ENCODE measurements at regions not wholly inside any gene's neighbourhood (a gene's known extent, or its start where the extent isn't known, plus 50 kb on each side); places are given as distances from the start of the nearest gene placed in this dataset.

- no peaks in the 10 kb centered on the region for H3K36me3 ChIP-seq (ENCODE audit: control insufficient read depth, insufficient read depth, low read length)
- whole genome bisulfite sequencing, 2 experiments (ENCODE audit: insufficient coverage in 2 of 2) = 76 to 100% methylated on average over 2 to 4 of the region's 4 CpGs
- no peaks in the 10 kb centered on the region for H3K9me3 ChIP-seq (ENCODE audit: control insufficient read depth, low read length)
- H3K4me1 ChIP-seq (ENCODE audit: control insufficient read depth, insufficient read depth, low read length, poor library complexity, severe bottlenecking) = no peaks in the 10 kb centered on the region
- H3K4me3 ChIP-seq (ENCODE audit: extremely low read depth, insufficient read depth, low read length, poor library complexity, severe bottlenecking) = no peak overlapping the region
- no peak overlapping the region for H3K27ac ChIP-seq (ENCODE audit: low read depth, low read length, severe bottlenecking)
Observed at GRCh38 chr10:10493833-10494232, 523.8 kb upstream of the CELF2 start.

GRCh38 chr10:10497245-10497644 is 520.4 kb upstream of the CELF2 start:
- WGBS, 2 experiments (ENCODE audit: insufficient coverage in 2 of 2) = 87 to 100% methylated on average over 3 of the region's 3 CpGs
- H3K36me3 ChIP-seq (ENCODE audit: control insufficient read depth, insufficient read depth, low read length) = no peaks in the 10 kb centered on the region
- no peaks in the 10 kb centered on the region for H3K4me1 ChIP-seq (ENCODE audit: control insufficient read depth, insufficient read depth, low read length, poor library complexity, severe bottlenecking)
- no peak overlapping the region for H3K4me3 ChIP-seq (ENCODE audit: extremely low read depth, insufficient read depth, low read length, poor library complexity, severe bottlenecking)
- no peaks in the 10 kb centered on the region for H3K9me3 ChIP-seq (ENCODE audit: control insufficient read depth, low read length)
- no peak overlapping the region for H3K27ac ChIP-seq (ENCODE audit: low read depth, low read length, severe bottlenecking)

GRCh38 chr10:10498781-10499180 is 518.9 kb upstream of the CELF2 start:
- H3K9me3 ChIP-seq (ENCODE audit: control insufficient read depth, low read length) = no peaks in the 10 kb centered on the region
- no peaks in the 10 kb centered on the region for H3K4me1 ChIP-seq (ENCODE audit: control insufficient read depth, insufficient read depth, low read length, poor library complexity, severe bottlenecking)
- WGBS, 2 experiments (ENCODE audit: insufficient coverage in 2 of 2) = 95 to 100% methylated on average over 2 to 3 of the region's 3 CpGs
- no peaks in the 10 kb centered on the region for H3K36me3 ChIP-seq (ENCODE audit: control insufficient read depth, insufficient read depth, low read length)
- H3K4me3 ChIP-seq (ENCODE audit: extremely low read depth, insufficient read depth, low read length, poor library complexity, severe bottlenecking) = no peak overlapping the region
- no peak overlapping the region for H3K27ac ChIP-seq (ENCODE audit: low read depth, low read length, severe bottlenecking)

- 80% methylated on average over 1 of the region's 2 CpGs; no CpG with 5 or more reads in 1 of the 2 experiments for WGBS, 2 experiments (ENCODE audit: insufficient coverage in 2 of 2)
- Histone ChIP-seq H3K9me3 (ENCODE audit: control insufficient read depth, low read length) (no peaks in the 10 kb centered on the region), H3K36me3 (ENCODE audit: control insufficient read depth, insufficient read depth, low read length) (no peaks in the 10 kb centered on the region), H3K27ac (ENCODE audit: low read depth, low read length, severe bottlenecking) (no peak overlapping the region), H3K4me3 (ENCODE audit: extremely low read depth, insufficient read depth, low read length, poor library complexity, severe bottlenecking) (no peak overlapping the region), H3K4me1 (ENCODE audit: control insufficient read depth, insufficient read depth, low read length, poor library complexity, severe bottlenecking) (no peaks in the 10 kb centered on the region)
Observed at GRCh38 chr10:10499839-10500238, 517.8 kb upstream of the CELF2 start.

- no peak overlapping the region for H3K27ac ChIP-seq (ENCODE audit: low read depth, low read length, severe bottlenecking)
- no peaks in the 10 kb centered on the region for H3K9me3 ChIP-seq (ENCODE audit: control insufficient read depth, low read length)
- no peaks in the 10 kb centered on the region for H3K4me1 ChIP-seq (ENCODE audit: control insufficient read depth, insufficient read depth, low read length, poor library complexity, severe bottlenecking)
- H3K36me3 ChIP-seq (ENCODE audit: control insufficient read depth, insufficient read depth, low read length) = no peaks in the 10 kb centered on the region
- 60 to 100% methylated on average over 1 of the region's 2 CpGs for WGBS, 2 experiments (ENCODE audit: insufficient coverage in 2 of 2)
- H3K4me3 ChIP-seq (ENCODE audit: extremely low read depth, insufficient read depth, low read length, poor library complexity, severe bottlenecking) = no peak overlapping the region
Observed at GRCh38 chr10:10500937-10501336, 516.7 kb upstream of the CELF2 start.

GRCh38 chr10:10503772-10504171 is 513.9 kb upstream of the CELF2 start:
- Histone ChIP-seq H3K27ac (ENCODE audit: low read depth, low read length, severe bottlenecking) (no peak overlapping the region), H3K36me3 (ENCODE audit: control insufficient read depth, insufficient read depth, low read length) (no peaks in the 10 kb centered on the region), H3K9me3 (ENCODE audit: control insufficient read depth, low read length) (no peaks in the 10 kb centered on the region), H3K4me3 (ENCODE audit: extremely low read depth, insufficient read depth, low read length, poor library complexity, severe bottlenecking) (no peak overlapping the region), H3K4me1 (ENCODE audit: control insufficient read depth, insufficient read depth, low read length, poor library complexity, severe bottlenecking) (no peaks in the 10 kb centered on the region)
- WGBS, 2 experiments (ENCODE audit: insufficient coverage in 2 of 2) = no CpG with 5 or more reads among the region's 1 CpG

- Histone ChIP-seq H3K4me1 (ENCODE audit: control insufficient read depth, insufficient read depth, low read length, poor library complexity, severe bottlenecking) (no peaks in the 10 kb centered on the region), H3K36me3 (ENCODE audit: control insufficient read depth, insufficient read depth, low read length) (no peaks in the 10 kb centered on the region), H3K9me3 (ENCODE audit: control insufficient read depth, low read length) (no peaks in the 10 kb centered on the region), H3K27ac (ENCODE audit: low read depth, low read length, severe bottlenecking) (no peak overlapping the region), H3K4me3 (ENCODE audit: extremely low read depth, insufficient read depth, low read length, poor library complexity, severe bottlenecking) (no peak overlapping the region)
- WGBS, 2 experiments (ENCODE audit: insufficient coverage in 2 of 2) = 89 to 100% methylated on average over 3 of the region's 3 CpGs
Observed at GRCh38 chr10:10508211-10508610, 509.5 kb upstream of the CELF2 start.

- no CpG with 5 or more reads among the region's 3 CpGs for WGBS, 2 experiments (ENCODE audit: insufficient coverage in 2 of 2)
- H3K4me3 ChIP-seq (ENCODE audit: extremely low read depth, insufficient read depth, low read length, poor library complexity, severe bottlenecking) = no peak overlapping the region
Observed at GRCh38 chr10:10510179-10510578, 507.5 kb upstream of the CELF2 start.

GRCh38 chr10:10513067-10513466 is 504.6 kb upstream of the CELF2 start:
- H3K9me3 ChIP-seq (ENCODE audit: control insufficient read depth, low read length) = no peaks in the 10 kb centered on the region
- H3K4me1 ChIP-seq (ENCODE audit: control insufficient read depth, insufficient read depth, low read length, poor library complexity, severe bottlenecking) = peaks cover 13% of the 10 kb centered on the region
- 80% methylated on average over 1 of the region's 1 CpG; no CpG with 5 or more reads in 1 of the 2 experiments for WGBS, 2 experiments (ENCODE audit: insufficient coverage in 2 of 2)
- no peak overlapping the region for H3K27ac ChIP-seq (ENCODE audit: low read depth, low read length, severe bottlenecking)
- no peak overlapping the region for H3K4me3 ChIP-seq (ENCODE audit: extremely low read depth, insufficient read depth, low read length, poor library complexity, severe bottlenecking)
- H3K36me3 ChIP-seq (ENCODE audit: control insufficient read depth, insufficient read depth, low read length) = no peaks in the 10 kb centered on the region

More at GRCh38 chr10:10510179-10510578, 507.5 kb upstream of the CELF2 start:
- no peaks in the 10 kb centered on the region for H3K9me3 ChIP-seq (ENCODE audit: control insufficient read depth, low read length)
- no peaks in the 10 kb centered on the region for H3K36me3 ChIP-seq (ENCODE audit: control insufficient read depth, insufficient read depth, low read length)
- H3K27ac ChIP-seq (ENCODE audit: low read depth, low read length, severe bottlenecking) = no peak overlapping the region
- peaks cover 1% of the 10 kb centered on the region for H3K4me1 ChIP-seq (ENCODE audit: control insufficient read depth, insufficient read depth, low read length, poor library complexity, severe bottlenecking)

GRCh38 chr10:10513898-10514297 is 503.8 kb upstream of the CELF2 start:
- H3K4me3 ChIP-seq (ENCODE audit: extremely low read depth, insufficient read depth, low read length, poor library complexity, severe bottlenecking) = no peak overlapping the region
- peaks cover 13% of the 10 kb centered on the region for H3K4me1 ChIP-seq (ENCODE audit: control insufficient read depth, insufficient read depth, low read length, poor library complexity, severe bottlenecking)
- 94 to 100% methylated on average over 1 to 2 of the region's 4 CpGs for WGBS, 2 experiments (ENCODE audit: insufficient coverage in 2 of 2)
- H3K36me3 ChIP-seq (ENCODE audit: control insufficient read depth, insufficient read depth, low read length) = no peaks in the 10 kb centered on the region
- no peak overlapping the region for H3K27ac ChIP-seq (ENCODE audit: low read depth, low read length, severe bottlenecking)
- no peaks in the 10 kb centered on the region for H3K9me3 ChIP-seq (ENCODE audit: control insufficient read depth, low read length)

GRCh38 chr10:10514797-10515196 is 502.9 kb upstream of the CELF2 start:
- H3K27ac ChIP-seq (ENCODE audit: low read depth, low read length, severe bottlenecking) = no peak overlapping the region
- peaks cover 13% of the 10 kb centered on the region for H3K4me1 ChIP-seq (ENCODE audit: control insufficient read depth, insufficient read depth, low read length, poor library complexity, severe bottlenecking)
- H3K36me3 ChIP-seq (ENCODE audit: control insufficient read depth, insufficient read depth, low read length) = no peaks in the 10 kb centered on the region
- WGBS, 2 experiments (ENCODE audit: insufficient coverage in 2 of 2) = 94% methylated on average over 2 of the region's 3 CpGs; no CpG with 5 or more reads in 1 of the 2 experiments
- H3K4me3 ChIP-seq (ENCODE audit: extremely low read depth, insufficient read depth, low read length, poor library complexity, severe bottlenecking) = no peak overlapping the region
- H3K9me3 ChIP-seq (ENCODE audit: control insufficient read depth, low read length) = no peaks in the 10 kb centered on the region
